ENCODE measurements at regions not wholly inside any gene's neighbourhood (a gene's known extent, or its start where the extent isn't known, plus 50 kb on each side); places are given as distances from the start of the nearest gene placed in this dataset.

DNA sequence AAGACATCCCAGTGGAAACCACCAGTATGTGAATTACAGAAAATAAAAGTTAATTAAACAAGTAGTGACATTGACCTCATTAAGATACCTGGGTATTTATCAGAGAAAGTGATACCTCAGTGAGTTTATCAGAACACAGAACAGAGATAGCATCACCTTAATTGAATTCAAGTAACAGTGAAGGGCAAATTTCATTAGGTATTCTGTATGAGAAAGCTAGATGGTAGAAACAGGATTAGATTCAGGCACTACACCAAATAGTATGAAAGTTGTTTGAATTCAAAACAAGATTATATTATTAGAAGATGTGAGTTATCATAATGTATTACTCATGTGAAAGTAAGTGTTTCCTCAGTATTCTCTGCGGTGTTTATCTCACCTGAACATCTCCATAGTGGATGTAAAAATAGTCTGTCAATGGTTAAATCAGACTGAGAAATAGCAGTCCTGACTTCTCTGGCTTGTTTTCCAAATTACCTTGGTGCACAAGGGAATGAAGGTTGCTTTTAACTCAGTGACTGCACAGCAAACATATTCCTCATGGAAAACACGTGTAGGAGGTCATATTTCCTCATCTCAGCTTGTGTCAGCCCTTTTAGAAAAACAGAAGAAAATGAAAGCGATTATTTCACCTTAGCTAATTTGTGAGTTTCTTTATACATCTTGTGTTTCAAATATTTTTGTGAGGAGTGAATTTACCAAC lies 79.9 kb upstream of the PCDH18 start:
- TF ChIP-seq, protein P1, sequence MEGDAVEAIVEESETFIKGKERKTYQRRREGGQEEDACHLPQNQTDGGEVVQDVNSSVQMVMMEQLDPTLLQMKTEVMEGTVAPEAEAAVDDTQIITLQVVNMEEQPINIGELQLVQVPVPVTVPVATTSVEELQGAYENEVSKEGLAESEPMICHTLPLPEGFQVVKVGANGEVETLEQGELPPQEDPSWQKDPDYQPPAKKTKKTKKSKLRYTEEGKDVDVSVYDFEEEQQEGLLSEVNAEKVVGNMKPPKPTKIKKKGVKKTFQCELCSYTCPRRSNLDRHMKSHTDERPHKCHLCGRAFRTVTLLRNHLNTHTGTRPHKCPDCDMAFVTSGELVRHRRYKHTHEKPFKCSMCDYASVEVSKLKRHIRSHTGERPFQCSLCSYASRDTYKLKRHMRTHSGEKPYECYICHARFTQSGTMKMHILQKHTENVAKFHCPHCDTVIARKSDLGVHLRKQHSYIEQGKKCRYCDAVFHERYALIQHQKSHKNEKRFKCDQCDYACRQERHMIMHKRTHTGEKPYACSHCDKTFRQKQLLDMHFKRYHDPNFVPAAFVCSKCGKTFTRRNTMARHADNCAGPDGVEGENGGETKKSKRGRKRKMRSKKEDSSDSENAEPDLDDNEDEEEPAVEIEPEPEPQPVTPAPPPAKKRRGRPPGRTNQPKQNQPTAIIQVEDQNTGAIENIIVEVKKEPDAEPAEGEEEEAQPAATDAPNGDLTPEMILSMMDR (IDR thresholded peaks at IDR 0.05): no peak
- TF ChIP-seq SIN3A (IDR thresholded peaks at IDR 0.05; ENCODE audit: borderline replicate concordance, low read depth, low read length) (no peak), EZH2phosphoT487 (IDR thresholded peaks at IDR 0.05; ENCODE audit: borderline replicate concordance, low read depth) (no peak), RAD21 (IDR thresholded peaks at IDR 0.05; ENCODE audit: low read length) (no peak), TAF1 (IDR thresholded peaks at IDR 0.05; ENCODE audit: borderline replicate concordance, low read depth, low read length) (no peak), EP300 (IDR thresholded peaks at IDR 0.05; ENCODE audit: borderline replicate concordance in 1 of 2, low read depth in 1 of 2, low read length in 1 of 2) (peak in 1 of 2 experiments; percentile 46; a peak in 1 of 4 replicates), GATA2 (CRISPR knock-in tag; IDR thresholded peaks at IDR 0.05) (no peak), POLR2AphosphoS5 (IDR thresholded peaks at IDR 0.05; ENCODE audit: low read depth, low read length) (no peak)
- TF ChIP-seq, protein P2, sequence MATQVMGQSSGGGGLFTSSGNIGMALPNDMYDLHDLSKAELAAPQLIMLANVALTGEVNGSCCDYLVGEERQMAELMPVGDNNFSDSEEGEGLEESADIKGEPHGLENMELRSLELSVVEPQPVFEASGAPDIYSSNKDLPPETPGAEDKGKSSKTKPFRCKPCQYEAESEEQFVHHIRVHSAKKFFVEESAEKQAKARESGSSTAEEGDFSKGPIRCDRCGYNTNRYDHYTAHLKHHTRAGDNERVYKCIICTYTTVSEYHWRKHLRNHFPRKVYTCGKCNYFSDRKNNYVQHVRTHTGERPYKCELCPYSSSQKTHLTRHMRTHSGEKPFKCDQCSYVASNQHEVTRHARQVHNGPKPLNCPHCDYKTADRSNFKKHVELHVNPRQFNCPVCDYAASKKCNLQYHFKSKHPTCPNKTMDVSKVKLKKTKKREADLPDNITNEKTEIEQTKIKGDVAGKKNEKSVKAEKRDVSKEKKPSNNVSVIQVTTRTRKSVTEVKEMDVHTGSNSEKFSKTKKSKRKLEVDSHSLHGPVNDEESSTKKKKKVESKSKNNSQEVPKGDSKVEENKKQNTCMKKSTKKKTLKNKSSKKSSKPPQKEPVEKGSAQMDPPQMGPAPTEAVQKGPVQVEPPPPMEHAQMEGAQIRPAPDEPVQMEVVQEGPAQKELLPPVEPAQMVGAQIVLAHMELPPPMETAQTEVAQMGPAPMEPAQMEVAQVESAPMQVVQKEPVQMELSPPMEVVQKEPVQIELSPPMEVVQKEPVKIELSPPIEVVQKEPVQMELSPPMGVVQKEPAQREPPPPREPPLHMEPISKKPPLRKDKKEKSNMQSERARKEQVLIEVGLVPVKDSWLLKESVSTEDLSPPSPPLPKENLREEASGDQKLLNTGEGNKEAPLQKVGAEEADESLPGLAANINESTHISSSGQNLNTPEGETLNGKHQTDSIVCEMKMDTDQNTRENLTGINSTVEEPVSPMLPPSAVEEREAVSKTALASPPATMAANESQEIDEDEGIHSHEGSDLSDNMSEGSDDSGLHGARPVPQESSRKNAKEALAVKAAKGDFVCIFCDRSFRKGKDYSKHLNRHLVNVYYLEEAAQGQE (IDR thresholded peaks at IDR 0.05; ENCODE audit: low read depth, low read length): no peak
- TF ChIP-seq, protein P3, sequence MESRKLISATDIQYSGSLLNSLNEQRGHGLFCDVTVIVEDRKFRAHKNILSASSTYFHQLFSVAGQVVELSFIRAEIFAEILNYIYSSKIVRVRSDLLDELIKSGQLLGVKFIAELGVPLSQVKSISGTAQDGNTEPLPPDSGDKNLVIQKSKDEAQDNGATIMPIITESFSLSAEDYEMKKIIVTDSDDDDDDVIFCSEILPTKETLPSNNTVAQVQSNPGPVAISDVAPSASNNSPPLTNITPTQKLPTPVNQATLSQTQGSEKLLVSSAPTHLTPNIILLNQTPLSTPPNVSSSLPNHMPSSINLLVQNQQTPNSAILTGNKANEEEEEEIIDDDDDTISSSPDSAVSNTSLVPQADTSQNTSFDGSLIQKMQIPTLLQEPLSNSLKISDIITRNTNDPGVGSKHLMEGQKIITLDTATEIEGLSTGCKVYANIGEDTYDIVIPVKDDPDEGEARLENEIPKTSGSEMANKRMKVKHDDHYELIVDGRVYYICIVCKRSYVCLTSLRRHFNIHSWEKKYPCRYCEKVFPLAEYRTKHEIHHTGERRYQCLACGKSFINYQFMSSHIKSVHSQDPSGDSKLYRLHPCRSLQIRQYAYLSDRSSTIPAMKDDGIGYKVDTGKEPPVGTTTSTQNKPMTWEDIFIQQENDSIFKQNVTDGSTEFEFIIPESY (IDR thresholded peaks at IDR 0.05; ENCODE audit: borderline replicate concordance, low read depth): no peak
